ENCODE measurements at regions not wholly inside any gene's neighbourhood (a gene's known extent, or its start where the extent isn't known, plus 50 kb on each side); places are given as distances from the start of the nearest gene placed in this dataset.

GRCh38 chr14:66104486-66104885 is 381.7 kb upstream of the CCDC196 start:
- no peak for TF ChIP-seq CTCF (IDR thresholded peaks at IDR 0.05)
- no peak for TF ChIP-seq POLR2A (IDR thresholded peaks at IDR 0.05)

All from uterus (tissue), 2 donors.